Body of pancreas (tissue), 4 donors: ENCODE measurements at regions not wholly inside any gene's neighbourhood (a gene's known extent, or its start where the extent isn't known, plus 50 kb on each side); places are given as distances from the start of the nearest gene placed in this dataset.

Experiments used
- ATAC-seq: fragments of 150-250 bp; one replicate; pipeline ENCODE4 v1.9.1; 2016
- DNase-seq, 4 donors: peaks; one replicate each; pipeline ENCODE4 v3.0.0-alpha.2; 2019
- H3K27ac ChIP-seq, 4 donors: fragments of 200-600 bp; sonication (generic); 1 replicate in 3 of 4; 2 replicates in 1 of 4; pipeline versions ENCODE4 v1.5.1 to v1.6.1; 2016 to 2019; ENCODE audit warnings: mild to moderate bottlenecking in 1 of 4, mixed read lengths in 1 of 4, moderate library complexity in 1 of 4
- H3K27me3 ChIP-seq, 2 donors: fragments of 200-600 bp; sonication (generic); one replicate each; pipeline ENCODE4 v1.6.0; 2016; ENCODE audit warnings: mild to moderate bottlenecking in 1 of 2
- H3K36me3 ChIP-seq, 2 donors: fragments of 200-600 bp; sonication (generic); replicated peaks in 1 of 2; 2 replicates each; pipeline ENCODE4 v1.5.1; 2016; ENCODE audit warnings: low read depth in 2 of 2; ENCODE audit not compliant: insufficient read depth in 1 of 2
- H3K4me1 ChIP-seq: fragments of 200-600 bp; sonication (generic); one replicate; pipeline ENCODE4 v1.6.0; 2016
- H3K4me3 ChIP-seq, 2 donors: fragments of 200-600 bp; sonication (generic); 1 replicate in 1 of 2; 2 replicates in 1 of 2; pipeline ENCODE4 v1.5.1; 2016 to 2019
- H3K9me3 ChIP-seq, 3 donors: fragments of 200-600 bp; sonication (generic); 1 replicate in 2 of 3; 2 replicates in 1 of 3; pipeline ENCODE4 v1.5.1; 2016
- CTCF ChIP-seq, 7 experiments: fragments of 450-650 bp in 4 of 7; fragments of 200-600 bp in 3 of 7; sonication (generic) in 3 of 7; IDR thresholded peaks; one replicate each; pipeline ENCODE4 v1.5.1; 2016 to 2019; ENCODE audit warnings: antibody characterized with exemption in 7 of 7
- POLR2A ChIP-seq, 3 donors: fragments of 450-650 bp; IDR thresholded peaks; one replicate each; pipeline ENCODE4 v1.6.1; 2016; ENCODE audit warnings: antibody characterized with exemption in 3 of 3, mild to moderate bottlenecking in 2 of 3
- WGBS, 2 donors: methylation state at CpG; one replicate each; pipeline ENCODE4 v1.1.5; 2017; 5-methylcytosine and 5-hydroxymethylcytosine counted together
- intact Hi-C: fragments of 100-400 bp; cut with DNase I; formaldehyde crosslinking; loops from one replicate; pipeline ENCODE4 v1.15.1; 2023

GRCh38 chr14:84804895-84805294 is 725.0 kb upstream of the FLRT2 start:
- 59 to 70% methylated on average over 1 of the region's 1 CpG for WGBS, 2 donors
- H3K4me3 ChIP-seq = no peak overlapping the region
- DNase-seq (no peak), ATAC-seq (no peak)
- H3K27ac ChIP-seq = no peak overlapping the region
- H3K36me3 ChIP-seq = no peaks in the 10 kb centered on the region
- no peaks in the 10 kb centered on the region for H3K9me3 ChIP-seq
- H3K27me3 ChIP-seq = no peaks in the 10 kb centered on the region
- intact Hi-C loops = no loop called here
- H3K4me1 ChIP-seq = peaks cover 3% of the 10 kb centered on the region
- TF ChIP-seq CTCF (IDR thresholded peaks at IDR 0.05) (no peak), POLR2A (IDR thresholded peaks at IDR 0.05) (no peak)

- intact Hi-C loops = no loop called here
- TF ChIP-seq CTCF (IDR thresholded peaks at IDR 0.05) (no peak), POLR2A (IDR thresholded peaks at IDR 0.05) (no peak)
- Histone ChIP-seq H3K36me3 (no peaks in the 10 kb centered on the region), H3K9me3 (no peaks in the 10 kb centered on the region), H3K27ac (no peak overlapping the region), H3K4me3 (no peak overlapping the region), H3K27me3 (no peaks in the 10 kb centered on the region), H3K4me1 (peaks cover 3% of the 10 kb centered on the region)
- no peak for ATAC-seq
- DNase-seq = no peak
Observed at GRCh38 chr14:84806181-84806580, 723.8 kb upstream of the FLRT2 start.

- DNase-seq (no peak), ATAC-seq (peak; percentile 30)
- no peaks in the 10 kb centered on the region for H3K9me3 ChIP-seq
- no peaks in the 10 kb centered on the region for H3K36me3 ChIP-seq
- WGBS, 2 donors = 55 to 62% methylated on average over 4 of the region's 4 CpGs
- no peak for TF ChIP-seq CTCF (IDR thresholded peaks at IDR 0.05)
- TF ChIP-seq POLR2A (IDR thresholded peaks at IDR 0.05) = no peak
- H3K4me1 ChIP-seq = peaks cover 3% of the 10 kb centered on the region
- intact Hi-C loops = no loop called here
- no peak overlapping the region for H3K4me3 ChIP-seq
- no peaks in the 10 kb centered on the region for H3K27me3 ChIP-seq
- H3K27ac ChIP-seq = no peak overlapping the region
Observed at GRCh38 chr14:84806622-84807021, 723.3 kb upstream of the FLRT2 start.

GRCh38 chr14:84807673-84808072 is 722.3 kb upstream of the FLRT2 start:
- intact Hi-C loops = no loop called here
- Histone ChIP-seq H3K4me3 (no peak overlapping the region), H3K27ac (no peak overlapping the region), H3K9me3 (no peaks in the 10 kb centered on the region), H3K27me3 (no peaks in the 10 kb centered on the region), H3K36me3 (no peaks in the 10 kb centered on the region), H3K4me1 (peaks cover 3% of the 10 kb centered on the region)
- ATAC-seq = no peak
- TF ChIP-seq POLR2A (IDR thresholded peaks at IDR 0.05) (no peak), CTCF (IDR thresholded peaks at IDR 0.05) (no peak)
- no peak for DNase-seq
- 71 to 84% methylated on average over 3 of the region's 3 CpGs for WGBS, 2 donors

- intact Hi-C loops = no loop called here
- peaks cover 3% of the 10 kb centered on the region for H3K4me1 ChIP-seq
- H3K27ac ChIP-seq = no peak overlapping the region
- ATAC-seq (no peak), DNase-seq (no peak)
- TF ChIP-seq POLR2A (IDR thresholded peaks at IDR 0.05) (no peak), CTCF (IDR thresholded peaks at IDR 0.05) (no peak)
- no peaks in the 10 kb centered on the region for H3K36me3 ChIP-seq
- no peaks in the 10 kb centered on the region for H3K9me3 ChIP-seq
- 26 to 33% methylated on average over 2 of the region's 2 CpGs for WGBS, 2 donors
- no peaks in the 10 kb centered on the region for H3K27me3 ChIP-seq
- no peak overlapping the region for H3K4me3 ChIP-seq
Observed at GRCh38 chr14:84809158-84809557, 720.8 kb upstream of the FLRT2 start.
